H9 (cell line): ENCODE measurements at regions not wholly inside any gene's neighbourhood (a gene's known extent, or its start where the extent isn't known, plus 50 kb on each side); places are given as distances from the start of the nearest gene placed in this dataset.

ENCODE experiments used
- DNase-seq: peaks from one replicate; pipeline ENCODE4 v3.0.0-alpha.2; 2017
- H2AFZ ChIP-seq: one replicate; pipeline ENCODE4 v1.6.1; 2013; ENCODE audit warnings: mild to moderate bottlenecking, low read length, control low read depth, moderate library complexity
- H2AK5ac ChIP-seq: 2 replicates; pipeline ENCODE4 v1.6.1; 2013; ENCODE audit warnings: low read length, control low read depth, mixed read lengths; ENCODE audit not compliant: insufficient read length
- H2BK120ac ChIP-seq: one replicate; pipeline ENCODE4 v1.6.1; 2013; ENCODE audit warnings: low read depth, mild to moderate bottlenecking, low read length, control low read depth, inconsistent platforms; ENCODE audit not compliant: poor library complexity, severe bottlenecking
- H2BK12ac ChIP-seq: 2 replicates; pipeline ENCODE4 v1.6.1; 2013; ENCODE audit warnings: low read length, control low read depth, mixed read lengths, low read depth; ENCODE audit not compliant: insufficient read length
- H2BK15ac ChIP-seq: 2 replicates; pipeline ENCODE4 v1.6.1; 2013; ENCODE audit warnings: low read depth, low read length, control low read depth
- H2BK20ac ChIP-seq: one replicate; pipeline ENCODE4 v1.6.1; 2013; ENCODE audit warnings: low read depth, mild to moderate bottlenecking, low read length, control low read depth, inconsistent platforms; ENCODE audit not compliant: poor library complexity, severe bottlenecking
- H2BK5ac ChIP-seq: 2 replicates; pipeline ENCODE4 v1.6.1; 2013; ENCODE audit warnings: low read length, control low read depth, mixed read lengths; ENCODE audit not compliant: insufficient read length
- H3K14ac ChIP-seq: 2 replicates; pipeline ENCODE4 v1.6.1; 2013; ENCODE audit warnings: low read length, control low read depth; ENCODE audit not compliant: insufficient read depth
- H3K18ac ChIP-seq: 2 replicates; pipeline ENCODE4 v1.6.1; 2013; ENCODE audit warnings: low read depth, mild to moderate bottlenecking, mixed read lengths, low read length, control low read depth; ENCODE audit not compliant: insufficient read length
- H3K23ac ChIP-seq: 2 replicates; pipeline ENCODE4 v1.6.1; 2013; ENCODE audit warnings: low read length, control low read depth, mixed read lengths, low read depth; ENCODE audit not compliant: insufficient read length
- H3K23me2 ChIP-seq: 2 replicates; pipeline ENCODE4 v1.6.1; 2013; ENCODE audit warnings: low read depth, mild to moderate bottlenecking, mixed read lengths, low read length, control low read depth; ENCODE audit not compliant: insufficient read length, poor library complexity, severe bottlenecking
- H3K27ac ChIP-seq: 2 replicates; pipeline ENCODE4 v1.5.1; 2013; ENCODE audit warnings: low read length, control low read depth, mixed read lengths, low read depth; ENCODE audit not compliant: insufficient read length
- H3K27me3 ChIP-seq: 2 replicates; pipeline ENCODE4 v1.6.1; 2013; ENCODE audit warnings: low read length, control low read depth, inconsistent platforms; ENCODE audit not compliant: insufficient read depth
- H3K4ac ChIP-seq: 2 replicates; pipeline ENCODE4 v1.6.1; 2013; ENCODE audit warnings: low read depth, mild to moderate bottlenecking, control low read depth, inconsistent platforms, low read length, moderate library complexity
- H3K4me1 ChIP-seq: 2 replicates; pipeline ENCODE4 v1.6.1; 2013; ENCODE audit warnings: low read length, control low read depth, inconsistent platforms; ENCODE audit not compliant: insufficient read depth
- H3K4me2 ChIP-seq: 2 replicates; pipeline ENCODE4 v1.6.1; 2013; ENCODE audit warnings: low read length, control low read depth, mixed read lengths; ENCODE audit not compliant: insufficient read length, insufficient read depth
- H3K56ac ChIP-seq: 2 replicates; pipeline ENCODE4 v1.6.1; 2013; ENCODE audit warnings: low read depth, mild to moderate bottlenecking, mixed read lengths, low read length, control low read depth; ENCODE audit not compliant: insufficient read length
- H3K79me1 ChIP-seq: 2 replicates; pipeline ENCODE4 v1.6.1; 2013; ENCODE audit warnings: low read depth, mild to moderate bottlenecking, moderate library complexity, low read length, control low read depth, inconsistent platforms; ENCODE audit not compliant: insufficient read depth, poor library complexity, severe bottlenecking
- H3K79me2 ChIP-seq: 2 replicates; pipeline ENCODE4 v1.6.1; 2013; ENCODE audit warnings: low read length, control low read depth, inconsistent platforms; ENCODE audit not compliant: insufficient read depth
- H3K9ac ChIP-seq: 2 replicates; pipeline ENCODE4 v1.6.1; 2013; ENCODE audit warnings: low read length, control low read depth, mixed read lengths; ENCODE audit not compliant: insufficient read length; ENCODE audit errors: extremely low read depth
- H3K9me3 ChIP-seq: one replicate; pipeline ENCODE4 v1.6.1; 2013; ENCODE audit warnings: low read depth, low read length, inconsistent platforms; ENCODE audit not compliant: control insufficient read depth
- H3T11ph ChIP-seq: one replicate; pipeline ENCODE4 v1.6.1; 2013; ENCODE audit warnings: mild to moderate bottlenecking, low read length, control low read depth, inconsistent platforms
- H4K20me1 ChIP-seq: one replicate; pipeline ENCODE4 v1.6.1; 2013; ENCODE audit not compliant: control insufficient read depth, insufficient read length, insufficient read depth
- H4K5ac ChIP-seq: 2 replicates; pipeline ENCODE4 v1.6.1; 2013; ENCODE audit warnings: low read depth, mild to moderate bottlenecking, mixed read lengths, low read length, control low read depth; ENCODE audit not compliant: insufficient read length
- H4K8ac ChIP-seq: replicated peaks from 2 replicates; pipeline ENCODE4 v1.6.1; 2013; ENCODE audit warnings: low read length, control low read depth, mixed read lengths, low read depth; ENCODE audit not compliant: insufficient read length
- H4K91ac ChIP-seq: 2 replicates; pipeline ENCODE4 v1.6.1; 2013; ENCODE audit warnings: low read depth, mild to moderate bottlenecking, moderate library complexity, mixed read lengths, low read length, control low read depth; ENCODE audit not compliant: insufficient read length
- H3K27ac Mint-ChIP-seq, 3 experiments: 2 replicates in 2 of 3; 3 replicates in 1 of 3; pipeline ENCODE4 v1.8.0; 2020 to 2021; ENCODE audit warnings: mixed read lengths in 3 of 3, mild to moderate bottlenecking in 1 of 3, moderate library complexity in 1 of 3
- H3K27me3 Mint-ChIP-seq: 2 replicates; pipeline ENCODE4 v1.8.0; 2021; ENCODE audit warnings: low read depth, mild to moderate bottlenecking, moderate library complexity, mixed read lengths
- H3K36me3 Mint-ChIP-seq, 3 experiments: 2 replicates in 2 of 3; 3 replicates in 1 of 3; pipeline ENCODE4 v1.8.0; 2020 to 2021; ENCODE audit warnings: low read depth in 3 of 3, mixed read lengths in 3 of 3; ENCODE audit not compliant: insufficient read depth in 1 of 3
- H3K4me1 Mint-ChIP-seq, 2 experiments: 2 replicates each; pipeline ENCODE4 v1.8.0; 2020; ENCODE audit warnings: mixed read lengths in 2 of 2
- H3K4me3 Mint-ChIP-seq, 2 experiments: 2 replicates in 1 of 2; 3 replicates in 1 of 2; pipeline ENCODE4 v1.8.0; 2020 to 2021; ENCODE audit warnings: mild to moderate bottlenecking in 2 of 2, mixed read lengths in 2 of 2, moderate library complexity in 1 of 2
- H3K9me3 Mint-ChIP-seq, 2 experiments: 2 replicates in 1 of 2; 3 replicates in 1 of 2; pipeline ENCODE4 v1.8.0; 2020; ENCODE audit warnings: mild to moderate bottlenecking in 2 of 2, mixed read lengths in 2 of 2, moderate library complexity in 1 of 2
- CTCF ChIP-seq: fragments of 200-600 bp; sonication (generic); conservative IDR thresholded peaks from 3 replicates; pipeline ENCODE4 v1.8.0; 2021; ENCODE audit warnings: antibody characterized with exemption, mild to moderate bottlenecking
- WGBS: extraction: QIAGEN DNeasy Blood & Tissue Kit; methylation state at CpG from one replicate; pipeline ENCODE4 v1.1.7; 2013; ENCODE audit warnings: missing lambda C conversion rate, low lambda C conversion rate, mixed read lengths; ENCODE audit not compliant: insufficient read length; ENCODE audit errors: extremely low coverage; 5-methylcytosine and 5-hydroxymethylcytosine counted together

GRCh38 chr16:55256412-55257016 lies 67.5 kb upstream of the IRX6 start:
- no peak for DNase-seq
- no peak overlapping the region for H4K5ac ChIP-seq
- no peaks in the 10 kb centered on the region for H3K79me1 ChIP-seq
- no CpG with 5 or more reads among the region's 20 CpGs for WGBS
- no peak overlapping the region for H4K8ac ChIP-seq
- Mint-ChIP-seq H3K4me1 (peaks cover 0 to 3% of the 10 kb centered on the region in 2 experiments; a peak in 2 of 4 replicates), H3K27ac (no peak overlapping the region), H3K4me3 (no peak overlapping the region), H3K36me3 (peaks cover 0 to 4% (median 0%) of the 10 kb centered on the region in 3 experiments; a peak in 2 of 7 replicates), H3K9me3 (peaks cover 2 to 8% of the 10 kb centered on the region in 2 experiments; a peak in 4 of 5 replicates), H3K27me3 (peaks cover 2% of the 10 kb centered on the region; the same call in 1 of the 2 replicates)
- no peak overlapping the region for H2BK120ac ChIP-seq
- H2BK15ac ChIP-seq = no peak overlapping the region
- H3T11ph ChIP-seq = no peak overlapping the region
- no peak overlapping the region for H2BK20ac ChIP-seq
- H2BK12ac ChIP-seq = no peak overlapping the region
- no peak overlapping the region for H3K14ac ChIP-seq
- H3K23ac ChIP-seq = no peak overlapping the region
- H3K18ac ChIP-seq = no peak overlapping the region
- H2AK5ac ChIP-seq = no peak overlapping the region
- no peak overlapping the region for H3K27ac ChIP-seq
- no peak overlapping the region for H3K56ac ChIP-seq
- no peaks in the 10 kb centered on the region for H3K79me2 ChIP-seq
- no peak overlapping the region for H3K9ac ChIP-seq
- no peak overlapping the region for H4K91ac ChIP-seq
- no peak for TF ChIP-seq CTCF
- no peaks in the 10 kb centered on the region for H3K9me3 ChIP-seq
- no peak overlapping the region for H2AFZ ChIP-seq
- H3K23me2 ChIP-seq = no peaks in the 10 kb centered on the region
- no peak overlapping the region for H3K4ac ChIP-seq
- no peaks in the 10 kb centered on the region for H3K27me3 ChIP-seq
- no peaks in the 10 kb centered on the region for H3K4me1 ChIP-seq
- H2BK5ac ChIP-seq = no peak overlapping the region
- H4K20me1 ChIP-seq = no peaks in the 10 kb centered on the region
- H3K4me2 ChIP-seq = no peak overlapping the region
